Right cardiac atrium (tissue), 5 donors: ENCODE measurements at regions not wholly inside any gene's neighbourhood (a gene's known extent, or its start where the extent isn't known, plus 50 kb on each side); places are given as distances from the start of the nearest gene placed in this dataset.

Experiments used
- ATAC-seq, 2 donors: fragments of 200-7000 bp; cut with Tn5 transposase; one replicate each; pipeline versions ENCODE4 v1.8.0 to v1.9.1; 2020; ENCODE audit warnings: moderate library complexity in 2 of 2, mild to moderate bottlenecking in 1 of 2
- DNase-seq, 3 donors: peaks; one replicate each; pipeline ENCODE4 v3.0.0-alpha.2; 2020
- H3K27ac ChIP-seq: one replicate; pipeline ENCODE4 v1.5.1; 2013; ENCODE audit warnings: mild to moderate bottlenecking, low read length, control low read depth, moderate library complexity
- H3K27me3 ChIP-seq: one replicate; pipeline ENCODE4 v1.6.1; 2013; ENCODE audit not compliant: control insufficient read depth, insufficient read depth
- H3K4me1 ChIP-seq: one replicate; pipeline ENCODE4 v1.6.1; 2013; ENCODE audit warnings: low read length; ENCODE audit not compliant: control insufficient read depth, insufficient read depth
- H3K4me3 ChIP-seq: one replicate; pipeline ENCODE4 v1.5.1; 2013; ENCODE audit warnings: low read length, control low read depth
- H3K9me3 ChIP-seq: one replicate; pipeline ENCODE4 v1.6.1; 2013; ENCODE audit warnings: low read length; ENCODE audit not compliant: control insufficient read depth
- WGBS: extraction: QIAGEN DNeasy Blood & Tissue Kit; methylation state at CpG from one replicate; pipeline ENCODE4 v1.1.7; 2013; 5-methylcytosine and 5-hydroxymethylcytosine counted together
- intact Hi-C, 4 donors: fragments of 100-400 bp; cut with DNase I; formaldehyde crosslinking; loops; one replicate each; pipeline versions ENCODE4 v1.11.0 to v1.14.0; 2022 to 2023
- donor health status: healthy with polysubstance abuse.
- donor health status: DM: no; HTN: yes; CAD: no.
- donor health status: DM: no; HTN: no; CAD: no.
- donor health status: DM: no; HTN: yes; CAD: no; lungs with severe emphysema.
- donor health status: DM: yes; HTN: yes; CAD: no.

DNA sequence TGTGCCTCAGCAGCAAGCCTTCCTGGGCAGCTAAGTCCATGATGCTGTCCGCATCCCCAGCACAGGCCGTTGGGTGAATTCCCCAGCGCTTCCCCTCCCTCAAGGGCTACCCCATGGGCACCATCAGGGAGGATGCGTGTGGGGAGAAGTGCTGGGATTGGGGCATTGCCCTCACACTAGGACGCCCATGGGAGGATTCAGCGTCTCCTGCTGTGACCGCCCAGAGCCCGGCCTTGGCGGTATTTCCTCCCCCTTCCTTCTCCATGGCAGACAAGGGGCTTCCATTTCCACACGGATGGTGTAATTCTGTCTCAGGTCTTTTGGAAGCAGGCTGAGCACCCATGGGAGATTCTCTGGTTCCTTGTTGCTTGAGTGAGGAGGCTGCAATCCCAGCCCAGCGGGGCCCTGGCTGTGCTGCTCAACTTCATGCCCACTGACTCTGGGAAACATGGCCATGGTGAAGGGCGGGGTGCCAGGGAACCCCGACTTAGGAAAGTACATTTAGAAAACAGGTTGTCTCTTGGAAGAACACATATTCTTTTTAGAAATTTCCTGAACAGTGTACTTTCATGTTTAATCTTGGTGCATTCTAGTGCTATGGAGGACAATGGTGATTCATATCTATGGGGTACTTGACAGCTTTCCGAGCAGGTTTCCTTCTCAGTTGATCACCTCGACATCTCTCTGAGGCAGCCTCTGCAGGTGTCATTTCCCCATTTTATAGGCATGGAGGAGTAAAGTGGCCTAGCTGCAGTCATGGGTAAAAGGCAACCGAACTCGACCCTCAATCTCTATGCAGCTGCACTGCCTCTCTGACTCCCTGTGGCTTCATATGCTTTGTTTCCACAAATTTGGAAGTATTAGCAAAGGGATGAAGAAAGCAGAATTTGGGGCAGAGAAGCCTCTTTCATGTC is 178.2 kb upstream of the CST7 start:
- H3K27ac ChIP-seq = no peak overlapping the region
- H3K4me3 ChIP-seq = no peak overlapping the region
- no peaks in the 10 kb centered on the region for H3K27me3 ChIP-seq
- WGBS = 90% methylated on average over 17 of the region's 17 CpGs
- H3K4me1 ChIP-seq = no peaks in the 10 kb centered on the region
- DNase-seq = no peak
- intact Hi-C loops = no loop called here
- ATAC-seq = no peak
- H3K9me3 ChIP-seq = no peaks in the 10 kb centered on the region

DNA sequence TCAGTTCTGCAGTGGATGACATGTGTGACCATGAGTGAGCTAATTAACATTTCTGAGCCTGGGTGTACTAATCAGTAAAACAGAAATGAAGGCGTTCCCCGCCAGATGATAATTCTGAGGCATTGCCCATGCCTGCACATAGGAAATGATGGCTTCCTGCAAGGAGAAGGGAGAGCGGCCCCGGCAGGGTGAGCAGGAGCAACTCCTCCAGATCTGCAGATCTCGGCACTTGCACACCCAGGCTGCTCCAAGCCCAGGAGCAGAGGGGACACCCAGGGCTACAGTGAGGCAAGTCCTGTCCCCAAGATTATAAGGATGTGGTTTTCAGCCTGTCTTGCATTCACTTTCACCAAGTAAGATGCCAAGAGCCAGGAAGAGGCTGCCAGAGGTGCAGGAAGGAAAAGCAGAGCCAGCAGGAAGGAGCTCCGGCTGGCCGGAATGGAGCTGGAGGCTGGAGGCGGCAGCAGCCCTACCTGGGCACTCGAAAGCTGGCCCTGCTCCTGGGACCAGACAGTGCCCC is 177.5 kb upstream of the CST7 start:
- Histone ChIP-seq H3K9me3 (no peaks in the 10 kb centered on the region), H3K4me3 (no peak overlapping the region), H3K4me1 (no peaks in the 10 kb centered on the region), H3K27ac (no peak overlapping the region), H3K27me3 (no peaks in the 10 kb centered on the region)
- ATAC-seq = no peak
- DNase-seq = no peak
- intact Hi-C loops = no loop called here
- 48% methylated on average over 9 of the region's 9 CpGs for WGBS

DNA sequence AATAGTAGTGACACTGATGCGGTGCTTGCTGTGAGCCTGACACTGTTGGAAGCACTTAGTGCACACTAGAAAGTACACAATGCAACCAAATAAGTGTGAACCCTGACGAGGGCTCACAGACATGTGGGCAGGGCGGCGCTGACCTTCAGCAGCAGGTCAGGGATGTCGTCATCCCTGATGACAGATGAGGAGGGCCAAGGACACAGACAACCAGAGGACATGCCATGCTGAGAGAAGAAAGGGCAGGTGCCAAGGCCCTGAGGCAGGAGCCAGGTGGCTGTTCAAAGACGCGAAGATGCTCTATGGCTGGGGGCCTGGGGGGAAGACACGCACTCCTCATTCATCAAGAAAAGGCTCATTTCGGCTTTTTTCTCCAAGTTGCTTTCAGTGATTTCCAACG is 176.4 kb upstream of the CST7 start:
- Histone ChIP-seq H3K4me3 (no peak overlapping the region), H3K4me1 (no peaks in the 10 kb centered on the region), H3K27ac (no peak overlapping the region), H3K9me3 (no peaks in the 10 kb centered on the region), H3K27me3 (no peaks in the 10 kb centered on the region)
- ATAC-seq (no peak), DNase-seq (no peak)
- 77% methylated on average over 10 of the region's 10 CpGs for WGBS
- intact Hi-C loops = no loop called here

DNA sequence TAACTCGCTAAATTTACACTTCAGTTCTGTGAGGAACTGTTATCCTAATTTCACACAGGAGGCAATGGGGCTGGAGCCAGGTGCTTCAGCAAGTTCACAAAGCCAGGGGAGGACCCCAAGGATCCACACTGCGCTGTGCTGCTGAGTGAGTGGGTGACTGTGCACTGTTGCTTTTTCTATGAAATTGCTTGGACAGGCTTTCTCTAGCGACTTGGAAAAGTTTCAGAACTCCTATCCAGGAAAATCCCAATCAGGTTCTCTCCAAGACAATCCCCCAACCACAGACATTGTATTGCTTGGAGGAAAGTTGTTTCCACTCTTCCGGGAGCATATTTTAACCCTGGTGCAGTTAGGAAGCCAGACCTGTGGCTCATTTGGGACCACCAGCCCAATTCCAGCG is 175.9 kb upstream of the CST7 start:
- no peak for DNase-seq
- Histone ChIP-seq H3K27ac (no peak overlapping the region), H3K4me3 (no peak overlapping the region), H3K27me3 (no peaks in the 10 kb centered on the region), H3K4me1 (no peaks in the 10 kb centered on the region), H3K9me3 (no peaks in the 10 kb centered on the region)
- WGBS = 70% methylated on average over 5 of the region's 5 CpGs
- intact Hi-C loops = no loop called here
- ATAC-seq = no peak

DNA sequence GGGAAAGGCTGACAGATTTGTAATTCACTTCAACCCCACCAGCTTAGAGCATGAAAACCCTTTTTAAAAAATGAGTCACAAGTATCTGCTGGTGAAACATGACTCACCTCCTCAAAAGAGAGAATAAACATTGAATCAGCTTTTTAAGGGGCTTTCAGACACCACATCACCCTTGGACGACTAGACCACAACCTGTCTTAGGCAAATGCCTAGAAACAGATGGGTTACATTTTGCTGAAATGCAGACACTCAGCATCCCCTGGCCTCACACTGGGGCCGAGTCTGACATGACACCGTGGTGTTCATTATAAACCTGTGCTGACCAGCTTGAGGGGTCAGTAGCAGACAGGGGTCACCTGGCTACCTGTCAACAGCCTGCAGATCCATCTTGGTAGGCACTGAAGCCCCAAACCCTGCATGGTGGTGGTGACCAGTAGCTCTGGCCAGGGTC is 175.3 kb upstream of the CST7 start:
- no peaks in the 10 kb centered on the region for H3K27me3 ChIP-seq
- no peak overlapping the region for H3K4me3 ChIP-seq
- no peak for DNase-seq
- intact Hi-C loops = no loop called here
- no peaks in the 10 kb centered on the region for H3K9me3 ChIP-seq
- H3K27ac ChIP-seq = no peak overlapping the region
- WGBS = 55% methylated on average over 3 of the region's 3 CpGs
- H3K4me1 ChIP-seq = no peaks in the 10 kb centered on the region
- ATAC-seq = no peak

DNA sequence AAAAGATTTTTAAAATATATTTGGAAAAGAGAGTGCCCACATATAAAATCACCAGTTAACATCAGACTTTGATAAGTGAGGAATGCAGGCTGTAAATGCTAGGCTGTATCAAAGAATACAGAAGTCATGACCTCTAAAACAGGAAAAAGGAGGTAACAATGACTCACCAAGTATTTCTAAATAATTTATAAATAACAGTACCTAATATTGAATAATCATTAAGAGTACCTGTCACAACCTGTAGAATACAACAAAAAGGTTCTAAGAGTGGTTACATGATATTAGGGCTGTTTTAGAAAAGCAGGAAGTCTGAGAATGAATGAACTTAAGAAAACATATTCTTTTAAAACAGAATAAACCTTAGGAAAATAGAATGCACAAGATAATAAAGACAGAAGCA is 173.1 kb upstream of the CST7 start:
- no peaks in the 10 kb centered on the region for H3K4me1 ChIP-seq
- DNase-seq = no peak
- ATAC-seq = no peak
- H3K27me3 ChIP-seq = no peaks in the 10 kb centered on the region
- intact Hi-C loops = no loop called here
- no peaks in the 10 kb centered on the region for H3K9me3 ChIP-seq
- H3K4me3 ChIP-seq = no peak overlapping the region
- no peak overlapping the region for H3K27ac ChIP-seq

DNA sequence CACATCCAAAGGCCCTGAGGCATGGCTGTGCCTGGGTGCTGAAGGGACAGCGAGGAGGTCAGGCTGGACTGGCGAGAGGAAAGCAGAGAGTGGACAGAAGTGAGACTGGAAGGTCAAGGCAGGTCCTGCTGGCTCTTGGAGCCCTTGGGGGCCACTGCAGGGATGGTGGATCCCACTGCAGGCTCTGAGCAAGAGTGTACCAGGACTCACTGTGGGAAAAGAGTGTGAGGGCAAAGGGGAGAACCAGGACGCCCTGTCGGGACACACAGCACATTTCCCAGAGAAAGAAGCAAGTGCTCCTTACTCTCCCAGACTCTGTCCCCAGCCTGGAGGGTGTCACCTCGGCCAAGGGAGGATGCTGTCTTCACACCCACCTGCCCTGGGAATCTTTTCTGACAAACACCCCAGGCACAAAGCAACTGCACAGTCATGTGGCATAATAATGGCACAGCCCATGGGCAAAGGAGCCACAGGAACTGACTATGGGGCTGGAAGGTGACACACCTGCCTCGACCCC is 172.3 kb upstream of the CST7 start:
- 86% methylated on average over 6 of the region's 6 CpGs for WGBS
- DNase-seq (no peak), ATAC-seq (no peak)
- no peak overlapping the region for H3K27ac ChIP-seq
- no peaks in the 10 kb centered on the region for H3K9me3 ChIP-seq
- H3K27me3 ChIP-seq = no peaks in the 10 kb centered on the region
- intact Hi-C loops = no loop called here
- no peak overlapping the region for H3K4me3 ChIP-seq
- no peaks in the 10 kb centered on the region for H3K4me1 ChIP-seq

DNA sequence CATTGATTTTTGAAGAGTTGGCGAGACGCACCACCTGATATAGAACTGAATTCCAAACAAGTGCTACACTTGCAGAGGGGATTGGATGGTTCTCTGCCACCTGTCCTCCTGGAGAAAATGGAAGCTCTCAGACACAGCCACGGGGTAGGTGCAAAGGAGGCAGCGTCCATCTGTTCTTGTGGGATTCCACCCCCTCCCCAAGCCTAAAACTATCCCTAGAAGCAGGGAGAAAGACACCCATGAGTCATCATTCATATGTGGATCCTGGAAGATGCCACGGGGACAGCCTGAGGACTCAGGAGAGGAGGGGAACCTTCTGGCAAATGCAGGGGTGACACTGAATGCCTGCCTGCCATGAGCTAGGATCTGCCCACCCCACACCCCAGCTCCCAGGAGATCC is 171.3 kb upstream of the CST7 start:
- H3K4me1 ChIP-seq = no peaks in the 10 kb centered on the region
- no peaks in the 10 kb centered on the region for H3K27me3 ChIP-seq
- DNase-seq (no peak), ATAC-seq (no peak)
- WGBS = 67% methylated on average over 5 of the region's 5 CpGs
- H3K27ac ChIP-seq = no peak overlapping the region
- H3K4me3 ChIP-seq = no peak overlapping the region
- no peaks in the 10 kb centered on the region for H3K9me3 ChIP-seq
- intact Hi-C loops = no loop called here

DNA sequence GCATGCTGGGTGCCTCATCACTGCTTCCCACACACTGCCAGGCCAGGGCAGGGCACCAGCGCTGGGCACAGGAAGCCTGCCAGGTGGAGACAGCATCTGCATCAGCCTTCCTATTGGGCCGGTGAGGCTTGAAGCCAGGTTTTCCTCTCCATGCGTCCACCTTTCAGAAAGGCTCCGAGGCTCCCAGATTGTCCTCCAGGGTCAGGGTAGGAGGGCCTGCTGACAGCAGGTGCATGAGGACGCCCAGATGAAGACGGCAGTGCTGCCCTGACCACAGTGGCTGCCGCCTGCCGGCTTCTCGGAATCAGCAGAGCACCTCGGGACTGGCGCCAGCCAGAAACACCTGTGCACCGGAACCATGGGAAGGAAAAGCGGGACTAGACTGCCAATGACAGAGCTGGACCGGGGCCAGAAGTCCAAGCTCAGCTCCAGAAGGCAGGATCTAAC is 170.5 kb upstream of the CST7 start:
- ATAC-seq (peak in 1 of 2 donors; percentile 23), DNase-seq (peak in 1 of 3 donors; percentile 60)
- Histone ChIP-seq H3K27me3 (no peaks in the 10 kb centered on the region), H3K9me3 (no peaks in the 10 kb centered on the region), H3K4me1 (no peaks in the 10 kb centered on the region), H3K4me3 (no peak overlapping the region), H3K27ac (no peak overlapping the region)
- intact Hi-C loops = no loop called here
- 69% methylated on average over 14 of the region's 14 CpGs for WGBS

DNA sequence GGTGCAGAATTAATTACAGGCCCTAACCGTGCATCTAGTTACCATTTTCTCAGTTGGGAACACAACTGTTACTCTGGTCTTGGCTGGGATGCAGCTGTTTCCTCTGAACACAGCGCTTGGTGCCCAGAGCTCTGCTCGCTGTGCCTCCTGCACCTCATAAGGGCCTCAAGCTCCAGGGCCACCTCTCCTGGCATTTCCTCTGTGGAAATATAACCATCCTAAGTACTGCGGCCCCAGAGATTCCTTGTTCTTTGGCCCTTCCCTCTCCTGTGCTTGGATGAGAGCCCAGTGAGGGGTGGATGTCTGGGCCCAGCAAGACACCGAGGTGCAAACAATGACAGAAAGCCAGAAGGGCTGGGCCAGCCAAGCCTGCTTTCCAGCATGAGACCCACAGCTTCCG is 169.9 kb upstream of the CST7 start:
- no peak overlapping the region for H3K27ac ChIP-seq
- no peaks in the 10 kb centered on the region for H3K9me3 ChIP-seq
- no peaks in the 10 kb centered on the region for H3K27me3 ChIP-seq
- WGBS = 24% methylated on average over 6 of the region's 6 CpGs
- H3K4me3 ChIP-seq = no peak overlapping the region
- intact Hi-C loops = no loop called here
- ATAC-seq (peak; percentile 17 to 30), DNase-seq (no peak)
- no peaks in the 10 kb centered on the region for H3K4me1 ChIP-seq

- no peak for ATAC-seq
- no peak for DNase-seq
- Histone ChIP-seq H3K9me3 (no peaks in the 10 kb centered on the region), H3K4me3 (no peak overlapping the region), H3K27ac (no peak overlapping the region), H3K27me3 (no peaks in the 10 kb centered on the region), H3K4me1 (no peaks in the 10 kb centered on the region)
- 96% methylated on average over 4 of the region's 4 CpGs for WGBS
- intact Hi-C loops = loop anchor here in 2 of 4 donors (5.0 to 10.0 kb wide), 3 partner anchors 475 to 625 kb away; no protein-coding TSS in a partner anchor
These were observed 169.1 kb upstream of the CST7 start for GRCh38 chr20:24779946-24780345.
